GM19043 (cell line): ENCODE measurements at regions not wholly inside any gene's neighbourhood (a gene's known extent, or its start where the extent isn't known, plus 50 kb on each side); places are given as distances from the start of the nearest gene placed in this dataset.

Experiments
- ATAC-seq: cut with Tn5 transposase; IDR thresholded peaks from one replicate; pipeline ENCODE4 v1.9.1; 2021; ENCODE audit warnings: low read depth; ENCODE audit not compliant: unreplicated experiment

DNA sequence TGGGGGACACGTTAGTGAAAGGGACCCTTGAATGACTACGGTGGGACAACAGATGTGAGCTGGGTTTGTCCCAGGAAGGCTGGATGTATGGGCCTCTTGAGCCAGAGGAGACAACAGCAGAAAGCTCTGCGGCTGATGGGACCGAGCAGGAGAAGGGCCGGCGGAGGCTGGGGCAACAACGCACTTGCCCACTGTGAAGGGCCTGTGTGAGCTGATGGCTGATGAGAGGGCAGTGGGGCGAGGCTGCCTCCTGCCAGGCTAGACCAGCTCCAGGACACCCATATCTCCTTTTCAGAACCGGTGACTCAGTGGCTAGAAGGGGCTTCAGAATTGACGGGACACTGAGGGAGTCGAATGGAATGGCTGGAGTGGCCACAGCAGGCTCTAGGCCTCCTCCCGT is 250.1 kb downstream of the SEC14L1 start:
- ATAC-seq = no peak

GRCh38 chr17:77391668-77392375 is 251.1 kb downstream of the SEC14L1 start:
- ATAC-seq = no peak

GRCh38 chr17:77392376-77393273 is 251.9 kb downstream of the SEC14L1 start:
- ATAC-seq = no peak

DNA sequence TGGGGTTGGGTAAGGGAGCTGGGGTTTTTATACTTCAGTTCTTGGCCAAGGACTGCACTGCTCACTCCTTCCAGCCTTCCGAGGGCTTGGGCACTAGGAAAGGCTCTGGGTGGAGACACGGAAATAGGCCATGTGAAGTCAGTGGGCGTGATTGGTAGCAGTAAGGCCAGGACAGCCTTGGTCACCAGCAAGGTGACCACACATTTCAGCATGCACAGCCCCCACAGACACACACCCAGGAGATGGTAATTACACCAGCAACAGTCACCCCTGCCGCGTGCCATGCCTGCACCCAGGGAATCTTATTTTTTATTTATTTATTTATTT is 252.5 kb downstream of the SEC14L1 start:
- no peak for ATAC-seq

GRCh38 chr17:77393867-77394539 is 253.2 kb downstream of the SEC14L1 start:
- no peak for ATAC-seq

GRCh38 chr17:77394540-77395295 is 253.9 kb downstream of the SEC14L1 start:
- no peak for ATAC-seq

- no peak for ATAC-seq
These were observed 254.8 kb downstream of the SEC14L1 start for GRCh38 chr17:77395501-77396048.

- no peak for ATAC-seq
These were observed 255.8 kb downstream of the SEC14L1 start for GRCh38 chr17:77396610-77397009.

GRCh38 chr17:77398274-77398673 is 257.5 kb downstream of the SEC14L1 start:
- no peak for ATAC-seq

DNA sequence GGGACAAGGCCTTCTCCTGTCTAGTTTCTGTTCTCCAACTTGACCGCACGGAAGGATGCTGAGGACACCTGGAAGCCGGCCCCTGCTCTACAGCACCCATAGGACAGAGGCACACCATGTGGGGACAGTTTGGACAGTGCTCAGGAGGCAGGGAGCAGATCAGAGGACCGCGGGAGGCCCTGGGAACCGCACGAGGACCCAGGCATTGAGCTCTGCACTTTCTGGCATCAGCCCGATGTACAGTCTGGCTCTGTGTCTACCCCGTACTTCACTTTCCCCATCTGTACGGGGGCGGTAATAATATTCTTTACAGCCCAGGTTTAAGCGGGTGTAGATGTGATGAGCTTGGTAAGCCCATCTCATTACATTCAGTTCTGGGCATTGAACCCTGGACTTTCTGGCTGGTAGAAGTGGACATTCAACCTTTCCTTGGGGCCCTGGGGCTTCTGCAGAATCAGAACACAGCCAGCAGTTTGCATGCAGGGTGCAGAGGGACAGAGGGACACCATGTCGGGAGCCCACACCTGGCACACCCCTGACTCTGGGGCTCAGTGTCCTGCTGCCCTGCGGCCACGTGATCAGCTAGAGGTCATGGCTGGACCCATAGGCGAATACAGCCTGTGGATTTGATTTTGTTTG is 258.7 kb downstream of the SEC14L1 start:
- ATAC-seq = no peak

GRCh38 chr17:77400445-77400870 is 259.7 kb downstream of the SEC14L1 start:
- ATAC-seq = no peak

DNA sequence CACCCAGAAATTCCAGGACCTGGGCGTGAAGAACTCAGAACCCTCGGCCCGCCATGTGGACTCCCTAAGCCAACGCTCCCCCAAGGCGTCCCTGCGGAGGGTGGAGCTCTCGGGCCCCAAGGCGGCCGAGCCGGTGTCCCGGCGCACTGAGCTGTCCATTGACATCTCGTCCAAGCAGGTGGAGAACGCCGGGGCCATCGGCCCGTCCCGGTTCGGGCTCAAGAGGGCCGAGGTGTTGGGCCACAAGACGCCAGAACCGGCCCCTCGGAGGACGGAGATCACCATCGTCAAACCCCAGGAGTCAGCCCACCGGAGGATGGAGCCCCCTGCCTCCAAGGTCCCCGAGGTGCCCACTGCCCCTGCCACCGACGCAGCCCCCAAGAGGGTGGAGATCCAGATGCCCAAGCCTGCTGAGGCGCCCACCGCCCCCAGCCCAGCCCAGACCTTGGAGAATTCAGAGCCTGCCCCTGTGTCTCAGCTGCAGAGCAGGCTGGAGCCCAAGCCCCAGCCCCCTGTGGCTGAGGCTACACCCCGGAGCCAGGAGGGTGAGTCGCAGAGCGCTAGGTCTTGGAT is 261.5 kb downstream of the SEC14L1 start:
- ATAC-seq = no peak

- no peak for ATAC-seq
These were observed 263.1 kb downstream of the SEC14L1 start for GRCh38 chr17:77403854-77404253.

- peak; percentile 52 for ATAC-seq
These were observed 264.2 kb downstream of the SEC14L1 start for GRCh38 chr17:77404812-77405581.

- ATAC-seq = no peak
These were observed 265.3 kb downstream of the SEC14L1 start for GRCh38 chr17:77405867-77406732.

GRCh38 chr17:77407321-77408277 is 266.8 kb downstream of the SEC14L1 start:
- no peak for ATAC-seq

DNA sequence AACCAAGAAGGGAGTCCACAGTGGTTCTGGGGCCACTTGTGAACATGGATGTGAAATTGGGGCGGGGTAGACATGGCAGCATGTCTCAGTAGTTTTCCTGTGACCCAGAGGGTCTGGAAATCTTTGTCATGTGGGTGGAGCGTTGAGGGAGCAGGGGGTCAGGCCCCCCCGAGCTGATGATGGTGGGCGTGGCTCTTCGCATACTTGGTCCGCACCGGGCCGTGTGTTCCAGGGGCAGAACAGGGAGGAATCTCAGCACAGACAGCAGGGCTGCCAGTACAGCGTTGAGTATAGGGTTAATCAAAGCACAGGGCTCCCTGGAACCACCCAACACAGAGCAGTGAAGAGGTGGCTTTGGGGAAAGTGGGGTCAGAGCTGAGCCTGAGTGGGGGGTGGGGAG is 267.5 kb downstream of the SEC14L1 start:
- ATAC-seq = no peak
